GM18499 (cell line): ENCODE measurements at regions not wholly inside any gene's neighbourhood (a gene's known extent, or its start where the extent isn't known, plus 50 kb on each side); places are given as distances from the start of the nearest gene placed in this dataset.

Source experiments
- ATAC-seq: cut with Tn5 transposase; IDR thresholded peaks from one replicate; pipeline ENCODE4 v1.9.1; 2021; ENCODE audit warnings: moderate number of reproducible peaks; ENCODE audit not compliant: insufficient read depth, unreplicated experiment

DNA sequence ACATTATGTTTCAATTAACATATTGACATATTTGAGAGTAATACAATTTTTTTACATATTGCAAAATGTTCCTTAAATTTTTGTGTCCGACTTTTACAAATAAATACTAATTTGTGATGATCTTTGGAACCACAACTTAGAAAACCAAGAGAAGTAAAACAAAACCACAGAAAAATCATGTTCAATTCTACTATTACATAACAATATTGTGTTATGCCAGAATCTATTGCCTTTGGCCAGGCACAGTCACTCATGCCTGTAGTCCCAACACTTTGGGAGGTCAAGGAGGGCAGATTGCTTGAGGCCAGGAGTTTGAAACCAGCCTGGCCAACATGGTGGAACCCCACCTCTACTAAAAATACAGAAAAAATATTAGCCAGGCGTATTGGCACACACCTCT, 92.8 kb upstream of the APCDD1 start:
- no peak for ATAC-seq

DNA sequence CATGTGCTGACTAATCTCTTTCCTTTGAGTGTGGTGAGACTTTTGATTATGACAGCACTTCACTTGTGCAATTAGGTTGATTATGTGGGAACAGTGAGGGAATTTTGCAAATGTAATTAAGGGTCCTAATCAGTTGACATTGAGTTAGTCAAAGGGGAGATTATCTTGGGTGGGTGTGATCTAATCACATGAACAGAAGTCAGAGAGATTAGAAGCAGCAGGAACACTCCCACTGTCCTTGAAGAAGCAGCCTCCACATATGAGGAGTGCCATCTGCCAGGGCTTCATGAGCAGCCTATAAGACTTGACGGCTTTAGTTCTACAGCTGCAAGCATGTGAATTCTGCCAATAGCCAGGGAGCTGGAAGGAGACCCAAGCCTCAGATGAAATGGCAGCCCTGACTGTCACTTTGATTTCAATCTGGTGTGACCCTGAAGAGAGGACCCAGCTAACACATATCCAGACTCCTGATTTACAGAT, 89.4 kb upstream of the APCDD1 start:
- no peak for ATAC-seq

GRCh38 chr18:10365901-10366300, 88.5 kb upstream of the APCDD1 start:
- no peak for ATAC-seq

GRCh38 chr18:10367836-10368235, 86.6 kb upstream of the APCDD1 start:
- no peak for ATAC-seq

DNA sequence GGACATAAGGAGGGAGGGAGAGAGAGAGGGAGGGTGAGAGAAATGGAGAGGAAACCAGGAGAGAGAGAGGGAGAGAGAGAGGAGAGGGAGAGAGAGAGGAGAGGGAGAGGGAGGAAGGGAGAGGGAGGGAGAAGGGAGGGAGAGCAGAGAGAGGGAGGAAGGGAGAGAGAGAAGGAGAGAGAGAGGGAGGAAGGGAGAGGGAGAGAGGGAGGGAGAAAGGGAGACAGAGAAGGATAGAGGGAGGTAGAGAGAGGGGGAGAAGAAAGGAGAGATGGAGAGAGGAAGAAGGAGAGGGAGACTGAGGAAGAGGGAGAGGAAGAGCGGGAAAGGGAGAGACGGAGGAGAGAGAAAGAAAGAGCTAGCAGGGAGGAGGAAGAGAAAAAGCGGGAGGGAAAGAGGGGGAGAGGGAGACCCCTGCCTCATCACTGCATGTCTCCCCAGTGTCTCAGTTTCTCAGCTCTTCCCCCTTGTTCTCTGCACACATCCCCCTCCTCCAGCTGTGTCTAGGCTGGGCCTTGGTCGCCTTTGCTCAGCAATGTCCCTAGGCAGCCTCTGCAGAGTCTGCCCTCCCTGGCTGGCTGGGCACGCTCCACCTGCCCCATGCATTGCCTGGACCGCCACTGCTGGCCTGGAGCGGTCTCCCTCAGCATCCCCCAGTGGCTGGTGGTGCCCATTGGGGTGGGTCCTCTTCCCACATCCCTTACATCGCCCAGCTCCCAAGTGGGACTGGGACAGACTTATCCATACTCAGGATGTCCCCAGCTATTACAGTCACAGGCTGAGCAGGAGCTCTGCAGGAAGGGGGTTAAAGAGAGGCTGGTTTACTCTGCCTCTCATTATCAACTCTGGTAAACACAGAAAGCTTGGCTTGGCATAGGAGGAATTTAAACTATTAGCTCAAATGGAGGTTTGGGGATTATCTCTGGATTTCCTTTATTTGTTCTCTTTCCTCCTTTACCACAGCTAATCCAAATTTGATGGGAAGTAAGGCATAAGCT, 85.7 kb upstream of the APCDD1 start:
- no peak for ATAC-seq

GRCh38 chr18:10370716-10371115, 83.7 kb upstream of the APCDD1 start:
- ATAC-seq: no peak

- no peak for ATAC-seq
Measured at GRCh38 chr18:10371165-10371564, 83.3 kb upstream of the APCDD1 start.

- no peak for ATAC-seq
Measured at GRCh38 chr18:10374195-10374594, 80.2 kb upstream of the APCDD1 start.

DNA sequence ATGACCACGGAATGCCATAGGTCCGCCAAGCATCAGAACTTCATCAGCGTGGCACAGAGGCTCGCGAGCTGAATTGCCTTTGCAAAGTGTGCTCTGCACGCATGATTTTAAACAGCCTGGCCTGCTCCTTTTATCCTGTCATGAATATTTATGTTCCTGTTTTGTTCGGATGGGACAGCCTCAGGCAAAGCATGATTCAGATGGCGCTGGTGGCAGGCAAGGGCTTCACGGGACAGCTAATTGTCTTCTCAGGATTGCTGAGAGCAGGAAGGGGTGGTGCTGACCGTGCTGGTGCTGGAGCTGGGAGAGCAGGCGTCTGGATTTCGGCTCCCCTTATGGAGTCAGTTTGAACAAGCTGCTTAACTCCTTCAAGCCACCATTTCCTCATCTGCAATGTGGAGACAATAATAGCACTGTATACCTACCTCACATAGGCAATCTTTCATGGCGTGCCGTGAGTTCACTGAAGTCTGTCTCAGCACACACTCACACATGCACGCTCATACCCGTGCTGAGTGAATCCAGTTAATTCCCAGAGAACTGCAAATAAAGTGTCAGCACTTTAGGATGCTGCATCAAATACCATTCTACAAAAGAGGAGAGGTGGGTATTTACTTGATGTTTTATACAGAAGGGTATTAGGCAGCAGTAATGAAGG, 79.7 kb upstream of the APCDD1 start:
- no peak for ATAC-seq

DNA sequence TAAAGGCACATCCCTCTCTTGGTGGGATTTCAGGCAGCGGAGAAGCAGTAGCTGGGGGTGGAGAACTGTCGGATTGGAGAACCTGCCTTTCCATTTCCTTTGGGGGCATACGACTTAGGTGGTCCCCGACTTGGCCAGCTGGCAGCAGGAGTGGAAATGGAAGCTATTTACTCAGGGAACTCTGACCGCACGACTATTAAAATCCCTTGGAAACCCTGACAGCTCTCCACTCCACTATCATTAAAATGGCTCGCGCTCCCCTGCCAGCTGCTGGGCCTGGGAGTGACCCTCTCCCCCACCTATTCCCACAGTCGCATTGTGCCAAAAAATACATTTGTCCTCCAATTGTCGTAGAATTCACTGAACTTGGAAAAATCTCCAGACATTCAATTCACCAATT, 77.7 kb upstream of the APCDD1 start:
- ATAC-seq: no peak

- ATAC-seq: no peak
Measured at GRCh38 chr18:10377956-10378355, 76.5 kb upstream of the APCDD1 start.

DNA sequence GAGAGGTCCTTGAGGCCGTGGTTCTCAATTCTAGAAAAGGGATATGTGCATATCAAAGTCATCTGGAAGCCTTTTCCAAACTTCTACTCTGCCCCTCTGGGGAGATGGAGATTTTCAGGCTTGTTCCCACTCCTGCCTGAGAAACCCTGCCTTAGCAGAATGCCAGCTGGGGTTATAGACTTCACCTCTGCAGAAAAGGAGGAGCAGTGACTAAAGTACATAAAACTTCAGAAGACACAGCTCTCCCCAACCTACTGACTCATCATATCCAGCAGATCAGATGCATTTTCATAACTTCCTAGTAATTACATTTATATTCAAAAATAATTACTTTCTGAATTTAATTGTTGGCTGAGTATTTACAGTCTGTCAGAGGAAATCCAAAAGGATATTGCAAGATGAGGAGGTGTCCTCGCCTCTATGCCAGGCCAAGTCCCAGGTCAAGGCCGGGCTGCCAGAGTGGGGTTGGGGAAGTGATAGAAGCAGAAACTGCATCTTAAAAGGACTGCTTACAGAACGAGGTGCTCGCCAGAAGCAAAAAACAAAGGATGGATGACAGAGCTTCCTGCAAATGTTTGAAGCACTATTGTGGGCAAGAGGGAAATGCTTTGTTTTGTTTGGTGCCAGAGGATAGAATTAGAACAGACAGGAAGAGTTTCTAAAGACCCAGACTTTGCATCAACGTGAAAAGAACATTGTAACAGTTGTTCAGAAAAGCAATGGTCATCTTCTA, 75.6 kb upstream of the APCDD1 start:
- no peak for ATAC-seq

DNA sequence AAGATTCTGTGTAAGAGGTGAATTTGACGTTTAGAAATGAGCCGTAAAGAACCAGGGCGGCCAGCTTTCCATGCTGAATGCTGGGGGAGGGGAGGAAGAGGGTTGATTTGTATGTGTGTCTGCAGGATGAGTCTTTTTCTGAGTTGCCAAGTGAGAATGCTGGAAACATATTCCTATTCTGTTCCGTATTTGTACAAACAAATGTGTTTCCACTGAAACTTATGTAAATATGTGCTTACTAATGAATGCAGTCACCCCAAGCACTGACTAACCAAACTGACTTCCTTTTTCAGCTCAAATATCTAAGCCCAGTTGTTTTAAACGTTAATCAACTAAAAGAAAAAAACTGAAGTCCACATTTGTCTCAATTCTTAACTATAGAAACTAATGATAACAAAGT, 74.9 kb upstream of the APCDD1 start:
- ATAC-seq: no peak

DNA sequence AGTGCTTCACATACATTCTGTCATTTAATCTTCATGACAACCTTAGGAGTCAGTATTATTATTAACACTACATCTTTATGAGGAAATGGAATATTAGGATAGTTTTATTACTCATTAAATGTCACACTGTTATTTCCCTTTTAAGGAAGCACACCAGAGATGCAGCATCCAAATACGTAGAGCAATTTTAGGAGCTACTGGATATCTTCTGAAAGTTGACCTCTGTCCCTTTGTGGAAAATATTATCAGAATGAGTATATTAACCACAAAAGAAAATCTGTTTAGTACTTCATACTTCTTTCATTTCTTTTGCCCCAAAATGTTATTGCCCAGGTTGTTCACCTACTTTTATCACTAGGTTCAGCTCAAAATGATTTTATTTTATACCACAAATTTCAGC, 72.9 kb upstream of the APCDD1 start:
- ATAC-seq: no peak

- ATAC-seq: no peak
Measured at GRCh38 chr18:10381951-10382350, 72.5 kb upstream of the APCDD1 start.

DNA sequence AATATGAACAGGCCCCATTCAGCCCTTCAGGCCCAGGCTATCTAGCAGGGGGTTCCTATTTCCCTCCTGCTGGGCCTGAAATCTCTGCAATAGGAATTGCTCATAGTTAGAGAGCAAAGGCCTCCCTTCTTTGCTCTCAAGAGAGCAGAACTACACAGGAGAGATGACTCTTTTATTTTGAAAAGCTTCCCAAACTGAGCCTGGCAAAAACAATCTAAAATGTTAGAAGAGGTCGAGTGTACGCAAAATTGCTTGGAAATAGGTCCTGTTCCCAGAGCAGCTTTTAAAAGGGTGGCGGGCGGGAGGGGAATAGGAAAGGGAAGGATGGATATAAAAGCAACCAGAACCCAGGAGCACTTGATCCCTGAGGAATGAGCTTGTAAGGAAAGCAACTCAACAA, 68.4 kb upstream of the APCDD1 start:
- no peak for ATAC-seq

DNA sequence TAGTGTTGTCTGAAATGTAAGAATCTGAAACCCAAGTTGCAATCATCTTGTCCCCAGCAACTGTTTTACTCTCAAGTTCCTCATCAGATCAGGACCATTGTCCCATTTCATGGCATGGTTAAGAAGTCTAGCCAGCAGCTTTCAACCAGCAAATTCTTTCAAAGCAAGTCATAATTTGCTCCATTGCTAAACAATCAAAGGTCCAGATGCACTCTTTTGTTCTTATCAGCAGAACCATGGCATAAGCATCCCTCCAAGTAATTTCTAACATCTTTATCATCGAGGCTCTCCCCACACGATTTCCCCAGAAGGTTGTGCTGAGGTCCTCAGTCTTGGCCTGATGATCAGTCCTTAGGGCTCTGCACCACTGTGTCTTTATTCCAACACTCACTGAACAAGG, 67.5 kb upstream of the APCDD1 start:
- ATAC-seq: no peak

- ATAC-seq: no peak
Measured at GRCh38 chr18:10387399-10387798, 67.0 kb upstream of the APCDD1 start.

- ATAC-seq: no peak
Measured at GRCh38 chr18:10388373-10388772, 66.1 kb upstream of the APCDD1 start.

GRCh38 chr18:10391506-10391905, 62.9 kb upstream of the APCDD1 start:
- ATAC-seq: peak; percentile 59

- no peak for ATAC-seq
Measured at GRCh38 chr18:10397004-10397403, 57.4 kb upstream of the APCDD1 start.
